GM23248 (cell line): ENCODE measurements at regions not wholly inside any gene's neighbourhood (a gene's known extent, or its start where the extent isn't known, plus 50 kb on each side); places are given as distances from the start of the nearest gene placed in this dataset.

Source experiments
- DNase-seq: peaks from one replicate; pipeline ENCODE4 v3.0.0-alpha.2; 2015
- H2AFZ ChIP-seq: fragments of 200-600 bp; sonication (generic); 2 replicates; pipeline ENCODE4 v1.6.1; 2016; ENCODE audit warnings: antibody characterized with exemption
- H3F3A ChIP-seq: fragments of 200-600 bp; sonication (generic); 2 replicates; pipeline ENCODE4 v1.6.1; 2016; ENCODE audit warnings: mild to moderate bottlenecking, antibody characterized with exemption, mixed run types; ENCODE audit not compliant: insufficient read depth
- H3K27ac ChIP-seq: fragments of 200-600 bp; sonication (generic); 2 replicates; pipeline ENCODE4 v1.5.1; 2016; ENCODE audit warnings: mild to moderate bottlenecking
- H3K27me3 ChIP-seq: fragments of 200-600 bp; sonication (generic); replicated peaks from 2 replicates; pipeline ENCODE4 v1.6.1; 2016; ENCODE audit warnings: mild to moderate bottlenecking; ENCODE audit not compliant: insufficient read depth
- H3K36me3 ChIP-seq: fragments of 200-600 bp; sonication (generic); 2 replicates; pipeline ENCODE4 v1.6.1; 2016; ENCODE audit warnings: low read depth, mild to moderate bottlenecking
- H3K4me1 ChIP-seq: fragments of 200-600 bp; sonication (generic); 2 replicates; pipeline ENCODE4 v1.6.1; 2016; ENCODE audit warnings: mild to moderate bottlenecking; ENCODE audit not compliant: insufficient read depth
- H3K4me2 ChIP-seq: fragments of 200-600 bp; sonication (generic); one replicate; pipeline ENCODE4 v1.6.1; 2016; ENCODE audit warnings: mild to moderate bottlenecking; ENCODE audit not compliant: unreplicated experiment
- H3K4me3 ChIP-seq: fragments of 200-600 bp; sonication (generic); 2 replicates; pipeline ENCODE4 v1.5.1; 2016; ENCODE audit warnings: mild to moderate bottlenecking
- H3K79me2 ChIP-seq: fragments of 200-600 bp; sonication (generic); 2 replicates; pipeline ENCODE4 v1.6.1; 2016; ENCODE audit warnings: mild to moderate bottlenecking; ENCODE audit not compliant: insufficient read depth
- H3K9ac ChIP-seq: fragments of 200-600 bp; sonication (generic); 2 replicates; pipeline ENCODE4 v1.6.1; 2016; ENCODE audit warnings: mild to moderate bottlenecking
- H3K9me2 ChIP-seq: fragments of 200-600 bp; sonication (generic); 2 replicates; pipeline ENCODE4 v1.6.1; 2016; ENCODE audit warnings: mixed run types, mild to moderate bottlenecking, moderate library complexity; ENCODE audit not compliant: insufficient read depth
- H3K9me3 ChIP-seq: fragments of 200-600 bp; sonication (generic); one replicate; pipeline ENCODE4 v1.6.1; 2017; ENCODE audit warnings: low read depth
- H4K20me1 ChIP-seq: fragments of 200-600 bp; sonication (generic); 2 replicates; pipeline ENCODE4 v1.6.0; 2016; ENCODE audit not compliant: insufficient read depth
- EZH2 ChIP-seq: fragments of 200-600 bp; sonication (generic); IDR thresholded peaks from 2 replicates; pipeline ENCODE4 v1.6.1; 2018; ENCODE audit warnings: antibody characterized with exemption, mild to moderate bottlenecking; ENCODE audit not compliant: insufficient read depth, poor library complexity, severe bottlenecking
- EZH2phosphoT487 ChIP-seq: fragments of 200-600 bp; sonication (generic); IDR thresholded peaks from 2 replicates; pipeline ENCODE4 v1.6.1; 2018; ENCODE audit warnings: antibody characterized with exemption, moderate library complexity, mild to moderate bottlenecking, low read depth; ENCODE audit not compliant: insufficient read depth
- WGBS, 2 experiments: methylation state at CpG; one replicate each; pipeline ENCODE4 v1.1.6; 2015 to 2017; ENCODE audit warnings: low lambda C conversion rate in 2 of 2, low coverage in 1 of 2; ENCODE audit errors: missing lambda C conversion rate in 2 of 2; 5-methylcytosine and 5-hydroxymethylcytosine counted together
- in situ Hi-C: fragments of 300-500 bp; cut with MboI; formaldehyde crosslinking; loops from 2 replicates; pipeline ENCODE4 v1.15.0; 2020

- no peaks in the 10 kb centered on the region for H3F3A ChIP-seq
- TF ChIP-seq EZH2 (no peak), EZH2phosphoT487 (no peak)
- 81 to 87% methylated on average over 5 of the region's 5 CpGs for WGBS, 2 experiments
- no peaks in the 10 kb centered on the region for H3K9me2 ChIP-seq
- H3K9me3 ChIP-seq = no peaks in the 10 kb centered on the region
- H3K4me2 ChIP-seq = no peak overlapping the region
- no peak overlapping the region for H3K4me3 ChIP-seq
- no peak overlapping the region for H2AFZ ChIP-seq
- no peak overlapping the region for H3K9ac ChIP-seq
- H4K20me1 ChIP-seq = no peaks in the 10 kb centered on the region
- H3K79me2 ChIP-seq = no peaks in the 10 kb centered on the region
- H3K36me3 ChIP-seq = no peaks in the 10 kb centered on the region
- no peaks in the 10 kb centered on the region for H3K27me3 ChIP-seq
- in situ Hi-C loops = no loop called here
- no peak overlapping the region for H3K27ac ChIP-seq
- no peak for DNase-seq
- no peaks in the 10 kb centered on the region for H3K4me1 ChIP-seq
Measured at GRCh38 chr20:52016022-52016421, 175.6 kb downstream of the ZFP64 start.

GRCh38 chr20:52015155-52015554 is 176.4 kb downstream of the ZFP64 start:
- H4K20me1 ChIP-seq = no peaks in the 10 kb centered on the region
- TF ChIP-seq EZH2 = no peak
- no peak for TF ChIP-seq EZH2phosphoT487
- no peak overlapping the region for H3K4me3 ChIP-seq
- H3K79me2 ChIP-seq = no peaks in the 10 kb centered on the region
- no peak overlapping the region for H3K27ac ChIP-seq
- H3K9me2 ChIP-seq = no peaks in the 10 kb centered on the region
- H2AFZ ChIP-seq = no peak overlapping the region
- 72 to 79% methylated on average over 5 of the region's 5 CpGs for WGBS, 2 experiments
- no peaks in the 10 kb centered on the region for H3K27me3 ChIP-seq
- H3K4me2 ChIP-seq = no peak overlapping the region
- no peaks in the 10 kb centered on the region for H3K36me3 ChIP-seq
- no peaks in the 10 kb centered on the region for H3K9me3 ChIP-seq
- no peaks in the 10 kb centered on the region for H3F3A ChIP-seq
- H3K9ac ChIP-seq = no peak overlapping the region
- no peaks in the 10 kb centered on the region for H3K4me1 ChIP-seq
- in situ Hi-C loops = no loop called here
- no peak for DNase-seq

GRCh38 chr20:52012079-52012478 is 179.5 kb downstream of the ZFP64 start:
- Histone ChIP-seq H3K9me2 (no peaks in the 10 kb centered on the region), H3K4me3 (no peak overlapping the region), H2AFZ (no peak overlapping the region), H3K36me3 (no peaks in the 10 kb centered on the region), H3K27ac (no peak overlapping the region), H3K79me2 (no peaks in the 10 kb centered on the region), H3K9ac (no peak overlapping the region), H3K4me1 (no peaks in the 10 kb centered on the region), H3K4me2 (no peak overlapping the region), H3K9me3 (no peaks in the 10 kb centered on the region), H3K27me3 (no peaks in the 10 kb centered on the region), H3F3A (no peaks in the 10 kb centered on the region), H4K20me1 (no peaks in the 10 kb centered on the region)
- no peak for TF ChIP-seq EZH2
- no peak for TF ChIP-seq EZH2phosphoT487
- WGBS, 2 experiments = 6% methylated on average over 5 of the region's 5 CpGs
- DNase-seq = no peak
- in situ Hi-C loops = no loop called here

- WGBS, 2 experiments = 46 to 52% methylated on average over 3 of the region's 3 CpGs
- TF ChIP-seq EZH2 (no peak), EZH2phosphoT487 (no peak)
Measured at GRCh38 chr20:52011093-52011492, 180.5 kb downstream of the ZFP64 start.

GRCh38 chr20:52010541-52010940 is 181.0 kb downstream of the ZFP64 start:
- H4K20me1 ChIP-seq = no peaks in the 10 kb centered on the region
- no peaks in the 10 kb centered on the region for H3K36me3 ChIP-seq
- no peaks in the 10 kb centered on the region for H3K79me2 ChIP-seq
- 0 out of 2 replicates have a peak, but pooled peaks cover under 1% of the 10 kb centered on the region for H3K4me1 ChIP-seq
- no peak overlapping the region for H3K4me2 ChIP-seq
- H3F3A ChIP-seq = no peaks in the 10 kb centered on the region
- H3K27me3 ChIP-seq = no peaks in the 10 kb centered on the region
- WGBS, 2 experiments = 80 to 81% methylated on average over 11 of the region's 11 CpGs
- no peak overlapping the region for H3K4me3 ChIP-seq
- DNase-seq = no peak
- no peaks in the 10 kb centered on the region for H3K9me2 ChIP-seq
- TF ChIP-seq EZH2 (no peak), EZH2phosphoT487 (no peak)
- no peak overlapping the region for H2AFZ ChIP-seq
- H3K9me3 ChIP-seq = no peaks in the 10 kb centered on the region
- no peak overlapping the region for H3K27ac ChIP-seq
- H3K9ac ChIP-seq = no peak overlapping the region
- in situ Hi-C loops = no loop called here

More at GRCh38 chr20:52011093-52011492, 180.5 kb downstream of the ZFP64 start:
- H3K9me2 ChIP-seq = no peaks in the 10 kb centered on the region
- in situ Hi-C loops = no loop called here
- no peak for DNase-seq
- no peaks in the 10 kb centered on the region for H3K27me3 ChIP-seq
- no peaks in the 10 kb centered on the region for H3K9me3 ChIP-seq
- no peaks in the 10 kb centered on the region for H3F3A ChIP-seq
- H3K4me3 ChIP-seq = no peak overlapping the region
- no peaks in the 10 kb centered on the region for H3K79me2 ChIP-seq
- no peaks in the 10 kb centered on the region for H4K20me1 ChIP-seq
- H3K4me1 ChIP-seq = no peaks in the 10 kb centered on the region
- no peak overlapping the region for H2AFZ ChIP-seq
- no peak overlapping the region for H3K4me2 ChIP-seq
- H3K36me3 ChIP-seq = no peaks in the 10 kb centered on the region
- no peak overlapping the region for H3K27ac ChIP-seq
- H3K9ac ChIP-seq = no peak overlapping the region
